ENCODE measurements at regions not wholly inside any gene's neighbourhood (a gene's known extent, or its start where the extent isn't known, plus 50 kb on each side); places are given as distances from the start of the nearest gene placed in this dataset.

- no peaks in the 10 kb centered on the region for H3K27me3 Mint-ChIP-seq (ENCODE audit: unreplicated experiment)
- H3K4me3 Mint-ChIP-seq (ENCODE audit: unreplicated experiment) = no peak overlapping the region
- DNase-seq = no peak
- TF ChIP-seq CTCF (IDR thresholded peaks at IDR 0.05; ENCODE audit: partially characterized antibody, unreplicated experiment) = no peak
- H3K27ac Mint-ChIP-seq (ENCODE audit: unreplicated experiment) = no peak overlapping the region
- H3K9me3 Mint-ChIP-seq (ENCODE audit: unreplicated experiment) = no peaks in the 10 kb centered on the region
- no peaks in the 10 kb centered on the region for H3K36me3 Mint-ChIP-seq (ENCODE audit: unreplicated experiment)
- H3K4me1 Mint-ChIP-seq (ENCODE audit: low read depth, unreplicated experiment) = no peaks in the 10 kb centered on the region
Measured at GRCh38 chr17:63124958-63125357, 158.9 kb downstream of the TANC2 start.

GRCh38 chr17:63125987-63126386 is 160.0 kb downstream of the TANC2 start:
- H3K4me1 Mint-ChIP-seq (ENCODE audit: low read depth, unreplicated experiment) = no peaks in the 10 kb centered on the region
- no peaks in the 10 kb centered on the region for H3K36me3 Mint-ChIP-seq (ENCODE audit: unreplicated experiment)
- no peak for TF ChIP-seq CTCF (IDR thresholded peaks at IDR 0.05; ENCODE audit: partially characterized antibody, unreplicated experiment)
- DNase-seq = no peak
- H3K27me3 Mint-ChIP-seq (ENCODE audit: unreplicated experiment) = no peaks in the 10 kb centered on the region
- H3K4me3 Mint-ChIP-seq (ENCODE audit: unreplicated experiment) = no peak overlapping the region
- no peaks in the 10 kb centered on the region for H3K9me3 Mint-ChIP-seq (ENCODE audit: unreplicated experiment)
- no peak overlapping the region for H3K27ac Mint-ChIP-seq (ENCODE audit: unreplicated experiment)

GRCh38 chr17:63126607-63127006 is 160.6 kb downstream of the TANC2 start:
- TF ChIP-seq CTCF (IDR thresholded peaks at IDR 0.05; ENCODE audit: partially characterized antibody, unreplicated experiment) = no peak
- Mint-ChIP-seq H3K27me3 (ENCODE audit: unreplicated experiment) (no peaks in the 10 kb centered on the region), H3K9me3 (ENCODE audit: unreplicated experiment) (no peaks in the 10 kb centered on the region), H3K4me3 (ENCODE audit: unreplicated experiment) (no peak overlapping the region), H3K36me3 (ENCODE audit: unreplicated experiment) (no peaks in the 10 kb centered on the region), H3K4me1 (ENCODE audit: low read depth, unreplicated experiment) (no peaks in the 10 kb centered on the region), H3K27ac (ENCODE audit: unreplicated experiment) (no peak overlapping the region)
- DNase-seq = no peak

GRCh38 chr17:63132459-63132911 is 166.4 kb downstream of the TANC2 start:
- no peak for TF ChIP-seq CTCF (IDR thresholded peaks at IDR 0.05; ENCODE audit: partially characterized antibody, unreplicated experiment)
- DNase-seq = no peak
- Mint-ChIP-seq H3K9me3 (ENCODE audit: unreplicated experiment) (no peaks in the 10 kb centered on the region), H3K36me3 (ENCODE audit: unreplicated experiment) (no peaks in the 10 kb centered on the region), H3K27ac (ENCODE audit: unreplicated experiment) (no peak overlapping the region), H3K27me3 (ENCODE audit: unreplicated experiment) (no peaks in the 10 kb centered on the region), H3K4me3 (ENCODE audit: unreplicated experiment) (no peak overlapping the region), H3K4me1 (ENCODE audit: low read depth, unreplicated experiment) (peaks cover 8% of the 10 kb centered on the region)

GRCh38 chr17:63133491-63133890 is 167.5 kb downstream of the TANC2 start:
- H3K9me3 Mint-ChIP-seq (ENCODE audit: unreplicated experiment) = no peaks in the 10 kb centered on the region
- H3K4me3 Mint-ChIP-seq (ENCODE audit: unreplicated experiment) = no peak overlapping the region
- TF ChIP-seq CTCF (IDR thresholded peaks at IDR 0.05; ENCODE audit: partially characterized antibody, unreplicated experiment) = no peak
- H3K27me3 Mint-ChIP-seq (ENCODE audit: unreplicated experiment) = no peaks in the 10 kb centered on the region
- no peak overlapping the region for H3K27ac Mint-ChIP-seq (ENCODE audit: unreplicated experiment)
- H3K4me1 Mint-ChIP-seq (ENCODE audit: low read depth, unreplicated experiment) = peaks cover 10% of the 10 kb centered on the region
- DNase-seq = no peak
- H3K36me3 Mint-ChIP-seq (ENCODE audit: unreplicated experiment) = no peaks in the 10 kb centered on the region

Measured in glutamatergic neuron (in vitro differentiated cells).